Activated B cell treated with CpG ODN at 0.5 μM for 24 hours (primary cell): ENCODE measurements at regions not wholly inside any gene's neighbourhood (a gene's known extent, or its start where the extent isn't known, plus 50 kb on each side); places are given as distances from the start of the nearest gene placed in this dataset.

Source experiments
- ATAC-seq: fragments of 200-7000 bp; cut with Tn5 transposase; one replicate; pipeline ENCODE4 v1.10.0; 2021; ENCODE audit warnings: low read depth, mild to moderate bottlenecking, moderate library complexity
- CTCF ChIA-PET: fragments of 350-600 bp; sonication (Branson Sonifier 250); formaldehyde crosslinking; loops from one replicate; lab custom pipeline; 2021; ENCODE audit warnings: antibody characterized with exemption; lab: Charles Lee
- POLR2A ChIA-PET: fragments of 350-600 bp; sonication (Branson Sonifier 250); formaldehyde crosslinking; loops from one replicate; lab custom pipeline; 2021; ENCODE audit warnings: antibody characterized with exemption; lab: Charles Lee
- DNase-seq: peaks from one replicate; pipeline ENCODE4 v3.0.0; 2022
- H3K27ac Mint-ChIP-seq: one replicate; pipeline ENCODE4 v1.8.0; 2020; ENCODE audit warnings: mixed read lengths
- H3K27me3 Mint-ChIP-seq: one replicate; pipeline ENCODE4 v1.8.0; 2021; ENCODE audit warnings: mixed read lengths
- H3K36me3 Mint-ChIP-seq: one replicate; pipeline ENCODE4 v1.8.0; 2021; ENCODE audit warnings: low read depth, mixed read lengths
- H3K4me1 Mint-ChIP-seq: one replicate; pipeline ENCODE4 v1.8.0; 2021; ENCODE audit warnings: mixed read lengths
- H3K4me3 Mint-ChIP-seq: one replicate; pipeline ENCODE4 v1.8.0; 2020; ENCODE audit warnings: mild to moderate bottlenecking, mixed read lengths
- H3K9me3 Mint-ChIP-seq: one replicate; pipeline ENCODE4 v1.8.0; 2020; ENCODE audit warnings: mixed read lengths
- intact Hi-C: fragments of 100-400 bp; cut with micrococcal nuclease; formaldehyde crosslinking; loops from one replicate; pipeline ENCODE4 v1.15.1; 2024
- TF ChIP-seq, protein P1 (sequence below): fragments of 200-600 bp; IDR thresholded peaks from one replicate; pipeline ENCODE4 v1.8.0; 2022; ENCODE audit warnings: antibody characterized with exemption, mild to moderate bottlenecking

DNA sequence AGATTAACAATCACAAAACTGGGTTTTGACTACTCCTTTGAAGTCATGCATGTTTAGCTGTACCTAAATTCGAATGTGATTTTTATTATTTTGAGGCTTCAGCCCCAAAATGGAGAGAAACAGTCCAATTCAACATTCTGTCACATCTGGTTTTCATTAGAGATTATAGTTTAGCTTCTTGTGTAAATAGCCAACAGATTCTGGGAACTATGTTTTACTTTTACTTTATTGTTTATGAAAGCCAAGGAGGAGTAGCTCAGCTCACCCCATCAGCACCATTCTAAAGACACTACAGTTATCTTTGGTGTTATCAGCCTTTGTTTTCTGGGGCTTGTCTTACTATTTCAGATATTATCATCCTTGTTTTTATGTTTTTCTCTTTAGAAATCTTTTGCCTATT lies 465.0 kb upstream of the CWC22 start:
- peaks cover 2% of the 10 kb centered on the region for H3K9me3 Mint-ChIP-seq
- ChIA-PET CTCF (no interaction called here), POLR2A (no interaction called here)
- no peak for ATAC-seq
- H3K4me3 Mint-ChIP-seq: no peak overlapping the region
- no peaks in the 10 kb centered on the region for H3K27me3 Mint-ChIP-seq
- intact Hi-C loops: no loop called here
- no peak overlapping the region for H3K27ac Mint-ChIP-seq
- no peak for DNase-seq
- TF ChIP-seq, protein P1, sequence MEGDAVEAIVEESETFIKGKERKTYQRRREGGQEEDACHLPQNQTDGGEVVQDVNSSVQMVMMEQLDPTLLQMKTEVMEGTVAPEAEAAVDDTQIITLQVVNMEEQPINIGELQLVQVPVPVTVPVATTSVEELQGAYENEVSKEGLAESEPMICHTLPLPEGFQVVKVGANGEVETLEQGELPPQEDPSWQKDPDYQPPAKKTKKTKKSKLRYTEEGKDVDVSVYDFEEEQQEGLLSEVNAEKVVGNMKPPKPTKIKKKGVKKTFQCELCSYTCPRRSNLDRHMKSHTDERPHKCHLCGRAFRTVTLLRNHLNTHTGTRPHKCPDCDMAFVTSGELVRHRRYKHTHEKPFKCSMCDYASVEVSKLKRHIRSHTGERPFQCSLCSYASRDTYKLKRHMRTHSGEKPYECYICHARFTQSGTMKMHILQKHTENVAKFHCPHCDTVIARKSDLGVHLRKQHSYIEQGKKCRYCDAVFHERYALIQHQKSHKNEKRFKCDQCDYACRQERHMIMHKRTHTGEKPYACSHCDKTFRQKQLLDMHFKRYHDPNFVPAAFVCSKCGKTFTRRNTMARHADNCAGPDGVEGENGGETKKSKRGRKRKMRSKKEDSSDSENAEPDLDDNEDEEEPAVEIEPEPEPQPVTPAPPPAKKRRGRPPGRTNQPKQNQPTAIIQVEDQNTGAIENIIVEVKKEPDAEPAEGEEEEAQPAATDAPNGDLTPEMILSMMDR: no peak
- H3K4me1 Mint-ChIP-seq: no peaks in the 10 kb centered on the region
- no peaks in the 10 kb centered on the region for H3K36me3 Mint-ChIP-seq

DNA sequence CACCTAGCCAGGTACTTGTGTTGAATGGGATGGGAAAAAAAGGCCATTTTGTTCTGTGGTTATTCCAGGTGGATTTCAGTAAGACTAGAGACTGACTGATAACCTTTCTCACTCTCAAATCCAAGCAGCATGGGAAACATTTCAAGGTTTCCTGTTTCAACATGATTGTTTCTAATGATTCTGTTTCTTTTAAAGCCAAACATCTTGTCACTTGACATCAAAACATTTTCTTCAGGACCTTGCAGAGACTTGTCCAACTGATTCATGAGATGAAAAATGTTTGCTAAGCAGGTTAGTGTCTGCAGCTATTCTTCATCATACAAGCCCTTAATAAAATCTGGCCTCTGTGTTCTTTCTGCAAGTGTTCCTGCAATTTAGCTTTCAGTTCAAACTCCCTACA lies 456.5 kb upstream of the CWC22 start:
- H3K36me3 Mint-ChIP-seq: no peaks in the 10 kb centered on the region
- no peaks in the 10 kb centered on the region for H3K4me1 Mint-ChIP-seq
- TF ChIP-seq, protein P1: no peak
- no peak overlapping the region for H3K4me3 Mint-ChIP-seq
- CTCF ChIA-PET: no interaction called here
- no peaks in the 10 kb centered on the region for H3K9me3 Mint-ChIP-seq
- H3K27ac Mint-ChIP-seq: no peak overlapping the region
- H3K27me3 Mint-ChIP-seq: no peaks in the 10 kb centered on the region
- ATAC-seq (no peak), DNase-seq (no peak)
- intact Hi-C loops: no loop called here
- POLR2A ChIA-PET: no interaction called here

DNA sequence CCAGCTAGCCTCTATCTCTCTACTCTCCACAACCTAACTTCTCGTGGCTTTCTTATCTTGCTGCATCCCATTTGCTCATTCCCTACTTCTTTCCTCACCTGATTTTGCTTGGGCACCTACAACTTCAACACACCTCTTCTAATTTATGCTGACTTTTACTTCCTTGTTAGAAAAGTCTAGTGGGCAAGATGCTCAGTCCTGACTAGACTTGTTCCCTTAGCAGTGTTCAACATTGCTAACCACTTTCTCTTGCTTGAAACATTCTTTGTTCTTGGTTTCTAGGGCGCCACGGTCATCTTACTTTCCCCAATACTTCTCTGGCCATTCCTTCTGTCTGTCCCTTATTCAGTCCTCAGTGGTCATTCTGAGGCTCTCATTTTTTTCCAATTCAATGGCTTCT lies 454.7 kb upstream of the CWC22 start:
- POLR2A ChIA-PET: no interaction called here
- Mint-ChIP-seq H3K4me1 (no peaks in the 10 kb centered on the region), H3K36me3 (no peaks in the 10 kb centered on the region), H3K9me3 (no peaks in the 10 kb centered on the region), H3K4me3 (no peak overlapping the region), H3K27ac (no peak overlapping the region), H3K27me3 (no peaks in the 10 kb centered on the region)
- intact Hi-C loops: no loop called here
- ATAC-seq (no peak), DNase-seq (no peak)
- CTCF ChIA-PET: no interaction called here
- TF ChIP-seq, protein P1: no peak

DNA sequence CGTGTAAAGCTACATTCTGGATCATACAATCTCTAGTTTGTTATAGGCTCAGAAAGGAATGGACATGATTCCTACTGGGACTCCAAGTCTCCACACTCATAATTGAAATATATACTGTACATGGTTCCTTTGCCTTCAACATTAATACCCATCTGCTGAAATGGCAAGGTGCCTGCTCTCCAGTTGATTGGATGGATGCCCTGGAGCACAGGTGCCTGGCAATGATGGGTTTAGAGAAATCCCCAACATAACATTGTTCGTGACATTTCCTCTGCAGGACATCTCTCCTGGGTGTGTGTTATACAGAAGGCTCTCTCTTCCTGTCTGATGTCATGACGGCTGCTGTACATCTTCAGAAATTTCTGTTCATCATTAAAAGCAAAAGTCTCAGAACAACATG lies 449.7 kb upstream of the CWC22 start:
- ChIA-PET CTCF (no interaction called here), POLR2A (no interaction called here)
- no peak overlapping the region for H3K4me3 Mint-ChIP-seq
- TF ChIP-seq, protein P1: no peak
- no peaks in the 10 kb centered on the region for H3K9me3 Mint-ChIP-seq
- H3K27me3 Mint-ChIP-seq: no peaks in the 10 kb centered on the region
- intact Hi-C loops: no loop called here
- no peak for DNase-seq
- no peaks in the 10 kb centered on the region for H3K36me3 Mint-ChIP-seq
- no peak for ATAC-seq
- H3K27ac Mint-ChIP-seq: no peak overlapping the region
- H3K4me1 Mint-ChIP-seq: no peaks in the 10 kb centered on the region

DNA sequence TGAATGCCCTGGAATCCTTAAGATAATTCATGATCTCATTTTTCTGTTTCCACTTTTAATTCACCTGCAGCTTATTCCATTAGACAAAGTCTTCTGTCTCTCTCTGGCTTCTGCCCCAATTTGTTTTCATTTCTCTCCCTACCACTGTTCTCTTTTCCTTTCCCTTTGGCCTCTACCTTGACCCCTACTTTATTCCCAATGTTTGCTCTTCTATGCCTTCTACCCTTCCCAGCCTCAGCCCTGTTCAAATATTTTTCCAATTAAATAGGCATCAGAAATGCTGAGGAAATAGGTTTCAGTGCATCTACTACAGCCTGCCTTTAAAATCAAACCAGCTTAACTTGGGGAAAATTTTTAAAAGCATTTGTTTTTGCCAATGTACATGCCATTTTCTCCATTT lies 443.7 kb upstream of the CWC22 start:
- intact Hi-C loops: no loop called here
- no peak for DNase-seq
- CTCF ChIA-PET: no interaction called here
- TF ChIP-seq, protein P1: no peak
- Mint-ChIP-seq H3K4me1 (no peaks in the 10 kb centered on the region), H3K9me3 (peaks cover 1% of the 10 kb centered on the region), H3K36me3 (no peaks in the 10 kb centered on the region), H3K4me3 (no peak overlapping the region), H3K27me3 (no peaks in the 10 kb centered on the region), H3K27ac (no peak overlapping the region)
- POLR2A ChIA-PET: no interaction called here
- no peak for ATAC-seq
